WTC11 (cell line): ENCODE measurements at regions not wholly inside any gene's neighbourhood (a gene's known extent, or its start where the extent isn't known, plus 50 kb on each side); places are given as distances from the start of the nearest gene placed in this dataset.

Experiments used
- ATAC-seq: fragments of 200-7000 bp; cut with Tn5 transposase; 2 replicates; pipeline ENCODE4 v1.10.0; 2021; ENCODE audit warnings: mild to moderate bottlenecking, moderate library complexity
- CTCF ChIA-PET: fragments of 300-600 bp; sonication (Branson Sonifier 250); formaldehyde crosslinking; loops from one replicate; lab custom pipeline; 2021; ENCODE audit warnings: antibody characterized with exemption; lab: Charles Lee
- POLR2A ChIA-PET: fragments of 350-600 bp; sonication (Branson Sonifier 250); formaldehyde crosslinking; loops from one replicate; lab custom pipeline; 2021; ENCODE audit warnings: antibody characterized with exemption; lab: Charles Lee
- DNase-seq: peaks from one replicate; pipeline ENCODE4 v3.0.0; 2021; ENCODE audit warnings: low spot score
- H3K27ac Mint-ChIP-seq: 2 replicates; pipeline ENCODE4 v1.8.0; 2021; ENCODE audit warnings: mixed read lengths
- H3K27me3 Mint-ChIP-seq: 2 replicates; pipeline ENCODE4 v1.8.0; 2021; ENCODE audit warnings: low read depth, mild to moderate bottlenecking, moderate library complexity, mixed read lengths
- H3K36me3 Mint-ChIP-seq: 2 replicates; pipeline ENCODE4 v1.8.0; 2021; ENCODE audit warnings: mixed read lengths
- H3K4me1 Mint-ChIP-seq: 2 replicates; pipeline ENCODE4 v1.8.0; 2022; ENCODE audit warnings: mixed read lengths
- H3K4me3 Mint-ChIP-seq: 2 replicates; pipeline ENCODE4 v1.8.0; 2021; ENCODE audit warnings: mild to moderate bottlenecking, moderate library complexity, mixed read lengths
- H3K9me3 Mint-ChIP-seq: 2 replicates; pipeline ENCODE4 v1.8.0; 2021; ENCODE audit warnings: mixed read lengths
- ATF1 ChIP-seq: sonication (generic); formaldehyde crosslinking; IDR thresholded peaks from 2 replicates; pipeline ENCODE4 v1.8.1; 2023; ENCODE audit warnings: mild to moderate bottlenecking, moderate library complexity, missing genetic modification reagents
- ATF2 ChIP-seq: sonication (generic); formaldehyde crosslinking; IDR thresholded peaks from 2 replicates; pipeline ENCODE4 v1.8.1; 2022; ENCODE audit warnings: low read depth, missing genetic modification reagents, borderline replicate concordance
- CDX4 ChIP-seq: fragments of 250-450 bp; sonication (Bioruptor Pico); IDR thresholded peaks from 2 replicates; pipeline ENCODE4 v1.9.0; 2021; ENCODE audit warnings: moderate library complexity, mild to moderate bottlenecking, inconsistent platforms, borderline replicate concordance
- E2F4 ChIP-seq: sonication (generic); formaldehyde crosslinking; IDR thresholded peaks from 2 replicates; pipeline ENCODE4 v1.8.1; 2022; ENCODE audit warnings: low read depth, mild to moderate bottlenecking, moderate library complexity, missing genetic modification reagents, borderline replicate concordance
- ESRRA ChIP-seq: sonication (generic); formaldehyde crosslinking; IDR thresholded peaks from 2 replicates; pipeline ENCODE4 v1.8.1; 2022; ENCODE audit warnings: mild to moderate bottlenecking, missing genetic modification reagents, borderline replicate concordance
- GTF2I ChIP-seq: fragments of 250-450 bp; sonication (Bioruptor Pico); conservative IDR thresholded peaks from 2 replicates; pipeline ENCODE4 v1.4.0; 2021; ENCODE audit warnings: mild to moderate bottlenecking
- HMGXB4 ChIP-seq: sonication (generic); formaldehyde crosslinking; IDR thresholded peaks from 2 replicates; pipeline ENCODE4 v1.8.1; 2023; ENCODE audit warnings: mild to moderate bottlenecking, moderate library complexity, missing genetic modification reagents
- IRF2 ChIP-seq: sonication (generic); formaldehyde crosslinking; IDR thresholded peaks from 2 replicates; pipeline ENCODE4 v1.8.0; 2022; ENCODE audit warnings: low read depth, missing genetic modification reagents, borderline replicate concordance
- KAT7 ChIP-seq: sonication (generic); formaldehyde crosslinking; IDR thresholded peaks from 2 replicates; pipeline ENCODE4 v1.8.1; 2023; ENCODE audit warnings: missing genetic modification reagents, mild to moderate bottlenecking, borderline replicate concordance
- MLX ChIP-seq: sonication (generic); formaldehyde crosslinking; IDR thresholded peaks from 2 replicates; pipeline ENCODE4 v1.8.1; 2023; ENCODE audit warnings: mild to moderate bottlenecking, missing genetic modification reagents, moderate library complexity
- NFATC4 ChIP-seq: fragments of 250-450 bp; sonication (Bioruptor Pico); IDR thresholded peaks from 2 replicates; pipeline ENCODE4 v1.9.0; 2021; ENCODE audit warnings: mild to moderate bottlenecking
- OVOL2 ChIP-seq: fragments of 250-450 bp; sonication (Bioruptor Pico); IDR thresholded peaks from 2 replicates; pipeline ENCODE4 v1.9.0; 2021; ENCODE audit warnings: mild to moderate bottlenecking, borderline replicate concordance
- SP1 ChIP-seq: sonication (generic); formaldehyde crosslinking; conservative IDR thresholded peaks from 2 replicates; pipeline ENCODE4 v1.8.1; 2022; ENCODE audit warnings: missing genetic modification reagents
- ZNF138 ChIP-seq: sonication (generic); formaldehyde crosslinking; conservative IDR thresholded peaks from 2 replicates; pipeline ENCODE4 v1.8.1; 2022; ENCODE audit warnings: mild to moderate bottlenecking, moderate library complexity, missing genetic modification reagents
- ZNF317 ChIP-seq: sonication (generic); formaldehyde crosslinking; IDR thresholded peaks from 2 replicates; pipeline ENCODE4 v1.8.1; 2023; ENCODE audit warnings: low read depth, mild to moderate bottlenecking, moderate library complexity, missing genetic modification reagents, borderline replicate concordance
- ZNF423 ChIP-seq: fragments of 250-450 bp; sonication (Bioruptor Pico); IDR thresholded peaks from 2 replicates; pipeline ENCODE4 v2.1.2; 2022; ENCODE audit warnings: mild to moderate bottlenecking, moderate library complexity
- ZNF512 ChIP-seq: sonication (generic); formaldehyde crosslinking; IDR thresholded peaks from 2 replicates; pipeline ENCODE4 v1.8.1; 2022; ENCODE audit warnings: missing genetic modification reagents, borderline replicate concordance

- Mint-ChIP-seq H3K36me3 (peaks cover 5% of the 10 kb centered on the region), H3K4me3 (no peak overlapping the region)
- POLR2A ChIA-PET: no interaction called here
These were observed 96.2 kb downstream of the FGF9 start for GRCh38 chr13:21767032-21767431.

GRCh38 chr13:21771075-21771474 lies 100.2 kb downstream of the FGF9 start:
- TF ChIP-seq KAT7: no peak
- no peak for TF ChIP-seq ATF1 (CRISPR knock-in tag)
- no peak for TF ChIP-seq GTF2I
- no peak for TF ChIP-seq E2F4 (CRISPR knock-in tag)
- TF ChIP-seq ZNF138 (CRISPR knock-in tag): no peak
- no peak for TF ChIP-seq NFATC4 (CRISPR knock-in tag)
- TF ChIP-seq HMGXB4: no peak
- no peak for TF ChIP-seq ESRRA (CRISPR knock-in tag)
- no peak for TF ChIP-seq IRF2 (CRISPR knock-in tag)
- TF ChIP-seq ATF2: no peak
- no peak for TF ChIP-seq ZNF423 (CRISPR knock-in tag)
- TF ChIP-seq CDX4 (CRISPR knock-in tag): no peak
- TF ChIP-seq ZNF512 (CRISPR knock-in tag): no peak
- no peak for TF ChIP-seq ZNF317 (CRISPR knock-in tag)
- TF ChIP-seq OVOL2 (CRISPR knock-in tag): no peak
- TF ChIP-seq, all 79 proteins: peak for 0
- Mint-ChIP-seq H3K36me3 (peaks cover 5% of the 10 kb centered on the region), H3K9me3 (peaks cover 23% of the 10 kb centered on the region), H3K4me3 (no peak overlapping the region), H3K4me1 (no peaks in the 10 kb centered on the region), H3K27me3 (no peaks in the 10 kb centered on the region), H3K27ac (no peak overlapping the region)
- POLR2A ChIA-PET: no interaction called here
- ATAC-seq (no peak), DNase-seq (no peak)
- CTCF ChIA-PET: no interaction called here

More at GRCh38 chr13:21767032-21767431, 96.2 kb downstream of the FGF9 start:
- Mint-ChIP-seq H3K27ac (no peak overlapping the region), H3K4me1 (peaks cover 7% of the 10 kb centered on the region), H3K9me3 (peaks cover 20% of the 10 kb centered on the region), H3K27me3 (no peaks in the 10 kb centered on the region)
- TF ChIP-seq SP1 (CRISPR knock-in tag) (no peak), MLX (CRISPR knock-in tag) (no peak)
- no peak for DNase-seq
- ATAC-seq: no peak
- CTCF ChIA-PET: interaction anchor here (1.1 kb wide), 1 partner anchor 129 kb away, joined by 3 read pairs; no protein-coding TSS in a partner anchor
